Mesendoderm (in vitro differentiated cells): ENCODE measurements at regions not wholly inside any gene's neighbourhood (a gene's known extent, or its start where the extent isn't known, plus 50 kb on each side); places are given as distances from the start of the nearest gene placed in this dataset.

Experiments used
- DNase-seq: peaks from one replicate; pipeline ENCODE4 v3.0.0; 2013
- H2AK5ac ChIP-seq: 2 replicates; pipeline ENCODE4 v1.6.1; 2013; ENCODE audit warnings: low read length, inconsistent platforms
- H2BK120ac ChIP-seq: 2 replicates; pipeline ENCODE4 v1.6.1; 2013; ENCODE audit warnings: low read depth, mild to moderate bottlenecking, low read length, moderate library complexity, mixed read lengths
- H2BK15ac ChIP-seq: replicated peaks from 2 replicates; pipeline ENCODE4 v1.6.1; 2013; ENCODE audit warnings: low read depth, mild to moderate bottlenecking, moderate library complexity
- H2BK5ac ChIP-seq: 2 replicates; pipeline ENCODE4 v1.6.1; 2013; ENCODE audit warnings: low read length, inconsistent platforms
- H3K18ac ChIP-seq: 2 replicates; pipeline ENCODE4 v1.6.1; 2013; ENCODE audit warnings: mild to moderate bottlenecking, low read length, mixed read lengths
- H3K23ac ChIP-seq: one replicate; pipeline ENCODE4 v1.6.1; 2013; ENCODE audit warnings: low read length
- H3K27ac ChIP-seq: 2 replicates; pipeline ENCODE4 v1.5.1; 2013; ENCODE audit warnings: low read depth, mild to moderate bottlenecking, inconsistent platforms, low read length, moderate library complexity
- H3K27me3 ChIP-seq: 2 replicates; pipeline ENCODE4 v1.6.1; 2013; ENCODE audit warnings: low read length, control low read depth, mild to moderate bottlenecking, inconsistent platforms; ENCODE audit not compliant: insufficient read depth, poor library complexity
- H3K36me3 ChIP-seq: 2 replicates; pipeline ENCODE4 v1.6.1; 2013; ENCODE audit warnings: low read length, inconsistent platforms; ENCODE audit not compliant: control insufficient read depth, insufficient read depth
- H3K4ac ChIP-seq: one replicate; pipeline ENCODE4 v1.6.1; 2013; ENCODE audit warnings: low read depth, mild to moderate bottlenecking, low read length, moderate library complexity
- H3K4me1 ChIP-seq: 2 replicates; pipeline ENCODE4 v1.6.1; 2013; ENCODE audit warnings: low read depth, low read length, inconsistent platforms; ENCODE audit not compliant: control insufficient read depth
- H3K4me2 ChIP-seq: 2 replicates; pipeline ENCODE4 v1.6.1; 2013; ENCODE audit warnings: low read length
- H3K4me3 ChIP-seq: 2 replicates; pipeline ENCODE4 v1.5.1; 2013; ENCODE audit warnings: mild to moderate bottlenecking, low read length
- H3K56ac ChIP-seq: one replicate; pipeline ENCODE4 v1.6.1; 2013; ENCODE audit warnings: low read length
- H3K79me1 ChIP-seq: 2 replicates; pipeline ENCODE4 v1.6.1; 2013; ENCODE audit warnings: low read length, inconsistent platforms
- H3K79me2 ChIP-seq: 2 replicates; pipeline ENCODE4 v1.6.1; 2013; ENCODE audit warnings: mild to moderate bottlenecking, low read length; ENCODE audit not compliant: control insufficient read depth, insufficient read depth
- H3K9ac ChIP-seq: 2 replicates; pipeline ENCODE4 v1.6.1; 2013; ENCODE audit warnings: low read length, inconsistent platforms
- H4K5ac ChIP-seq: one replicate; pipeline ENCODE4 v1.6.1; 2013; ENCODE audit warnings: low read length
- H4K8ac ChIP-seq: one replicate; pipeline ENCODE4 v1.6.1; 2013; ENCODE audit warnings: low read depth, mild to moderate bottlenecking, control low read depth, low read length, moderate library complexity
- WGBS: extraction: QIAGEN DNeasy Blood & Tissue Kit; methylation state at CpG from one replicate; pipeline ENCODE4 v1.1.7; 2013; ENCODE audit warnings: low lambda C conversion rate, missing lambda C conversion rate; ENCODE audit not compliant: insufficient coverage; ENCODE audit errors: extremely low coverage; 5-methylcytosine and 5-hydroxymethylcytosine counted together

DNA sequence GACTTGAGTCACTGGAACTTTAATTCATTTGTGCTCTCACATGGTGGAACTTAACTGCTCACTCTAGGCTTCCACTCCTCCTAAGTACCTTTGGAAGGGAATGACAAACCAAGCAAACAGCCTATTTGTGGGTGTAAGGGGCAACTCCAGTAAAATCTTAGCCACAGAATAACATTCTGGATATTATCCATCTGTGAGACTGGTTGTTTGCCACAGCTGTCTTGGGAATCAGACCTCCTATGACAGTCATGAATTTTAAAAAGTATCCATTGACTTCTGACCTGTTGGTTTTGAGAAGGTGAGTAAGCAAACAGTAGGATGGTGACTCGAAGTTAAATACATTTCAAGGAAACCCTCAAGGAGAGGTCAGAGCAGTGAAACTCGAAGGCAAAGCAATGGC is 147.3 kb upstream of the CDIN1 start:
- WGBS = no CpG with 5 or more reads among the region's 2 CpGs
- Histone ChIP-seq H3K4me2 (no peak overlapping the region), H2BK120ac (no peak overlapping the region), H3K18ac (no peak overlapping the region), H2BK5ac (no peak overlapping the region), H3K4me1 (no peaks in the 10 kb centered on the region), H3K9ac (no peak overlapping the region), H4K8ac (no peak overlapping the region), H3K27me3 (no peaks in the 10 kb centered on the region), H3K4me3 (no peak overlapping the region), H3K79me2 (no peaks in the 10 kb centered on the region), H3K79me1 (no peaks in the 10 kb centered on the region), H3K4ac (no peak overlapping the region), H2AK5ac (no peak overlapping the region), H2BK15ac (no peak overlapping the region), H3K27ac (no peak overlapping the region), H3K36me3 (no peaks in the 10 kb centered on the region), H3K23ac (no peak overlapping the region), H4K5ac (no peak overlapping the region), H3K56ac (no peak overlapping the region)
- DNase-seq = no peak

DNA sequence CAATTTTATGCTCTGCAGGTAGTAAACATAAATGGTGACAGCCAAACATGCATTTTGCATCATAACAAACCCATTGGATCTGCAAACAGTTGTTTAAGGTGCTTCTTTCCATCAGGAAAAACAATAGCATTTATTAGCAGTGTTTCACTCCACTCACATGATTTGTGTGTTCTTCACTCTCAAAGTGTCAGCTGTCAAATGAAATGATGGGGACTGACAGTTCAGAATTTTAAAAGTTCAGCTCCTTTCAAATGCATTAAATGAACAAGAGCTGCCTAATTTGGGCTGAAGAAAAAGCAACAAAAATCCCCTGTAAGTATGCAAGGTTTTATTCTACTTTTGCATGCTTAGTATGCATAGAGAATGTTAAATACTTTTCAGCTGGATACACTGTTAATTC is 145.2 kb upstream of the CDIN1 start:
- no peak overlapping the region for H2BK5ac ChIP-seq
- no peaks in the 10 kb centered on the region for H3K79me1 ChIP-seq
- H2BK15ac ChIP-seq = no peak overlapping the region
- H3K23ac ChIP-seq = no peak overlapping the region
- H4K8ac ChIP-seq = no peak overlapping the region
- no peak overlapping the region for H2BK120ac ChIP-seq
- DNase-seq = no peak
- no peaks in the 10 kb centered on the region for H3K4me1 ChIP-seq
- no peak overlapping the region for H4K5ac ChIP-seq
- no peaks in the 10 kb centered on the region for H3K79me2 ChIP-seq
- H3K18ac ChIP-seq = no peak overlapping the region
- H3K27me3 ChIP-seq = no peaks in the 10 kb centered on the region
- no peaks in the 10 kb centered on the region for H3K36me3 ChIP-seq
- H3K4me2 ChIP-seq = no peak overlapping the region
- H2AK5ac ChIP-seq = no peak overlapping the region
- H3K4ac ChIP-seq = no peak overlapping the region
- no peak overlapping the region for H3K27ac ChIP-seq
- no peak overlapping the region for H3K56ac ChIP-seq
- H3K9ac ChIP-seq = no peak overlapping the region
- no peak overlapping the region for H3K4me3 ChIP-seq

- no peaks in the 10 kb centered on the region for H3K36me3 ChIP-seq
Observed at GRCh38 chr15:36438499-36438898, 140.9 kb upstream of the CDIN1 start.

GRCh38 chr15:36447373-36447772 is 132.1 kb upstream of the CDIN1 start:
- Histone ChIP-seq H3K23ac (no peak overlapping the region), H3K4me3 (no peak overlapping the region), H2BK5ac (no peak overlapping the region), H3K9ac (no peak overlapping the region), H4K5ac (no peak overlapping the region), H4K8ac (no peak overlapping the region), H3K27me3 (no peaks in the 10 kb centered on the region), H3K79me2 (no peaks in the 10 kb centered on the region), H3K56ac (no peak overlapping the region), H2BK120ac (no peak overlapping the region), H3K79me1 (no peaks in the 10 kb centered on the region), H2BK15ac (no peak overlapping the region), H3K36me3 (no peaks in the 10 kb centered on the region), H3K4me1 (no peaks in the 10 kb centered on the region), H2AK5ac (no peak overlapping the region), H3K4me2 (no peak overlapping the region), H3K18ac (no peak overlapping the region), H3K4ac (no peak overlapping the region), H3K27ac (no peak overlapping the region)
- WGBS = no CpG with 5 or more reads among the region's 2 CpGs
- DNase-seq = no peak

More at GRCh38 chr15:36438499-36438898, 140.9 kb upstream of the CDIN1 start:
- no CpG with 5 or more reads among the region's 3 CpGs for WGBS
- H3K79me2 ChIP-seq = no peaks in the 10 kb centered on the region
- no peaks in the 10 kb centered on the region for H3K79me1 ChIP-seq
- H3K27me3 ChIP-seq = no peaks in the 10 kb centered on the region
- no peak overlapping the region for H3K56ac ChIP-seq
- no peak overlapping the region for H3K9ac ChIP-seq
- no peak overlapping the region for H3K27ac ChIP-seq
- no peak overlapping the region for H2BK120ac ChIP-seq
- H2BK15ac ChIP-seq = no peak overlapping the region
- no peak overlapping the region for H2AK5ac ChIP-seq
- no peak overlapping the region for H3K4ac ChIP-seq
- no peak for DNase-seq
- H2BK5ac ChIP-seq = no peak overlapping the region
- H4K8ac ChIP-seq = no peak overlapping the region
- H3K18ac ChIP-seq = no peak overlapping the region
- H3K4me2 ChIP-seq = no peak overlapping the region
- H3K23ac ChIP-seq = no peak overlapping the region
- no peak overlapping the region for H4K5ac ChIP-seq
- no peak overlapping the region for H3K4me3 ChIP-seq
- no peaks in the 10 kb centered on the region for H3K4me1 ChIP-seq

- H3K56ac ChIP-seq = no peak overlapping the region
- no peak overlapping the region for H2BK5ac ChIP-seq
- H3K79me1 ChIP-seq = no peaks in the 10 kb centered on the region
- H3K4me3 ChIP-seq = no peak overlapping the region
- no peak overlapping the region for H3K4me2 ChIP-seq
- H3K27me3 ChIP-seq = no peaks in the 10 kb centered on the region
- H3K4ac ChIP-seq = no peak overlapping the region
- no peak for DNase-seq
- no peak overlapping the region for H4K8ac ChIP-seq
- H3K36me3 ChIP-seq = no peaks in the 10 kb centered on the region
- H4K5ac ChIP-seq = no peak overlapping the region
- no peak overlapping the region for H3K9ac ChIP-seq
- no peak overlapping the region for H2BK15ac ChIP-seq
- H3K27ac ChIP-seq = no peak overlapping the region
- no peak overlapping the region for H3K18ac ChIP-seq
- H3K4me1 ChIP-seq = no peaks in the 10 kb centered on the region
- H2BK120ac ChIP-seq = no peak overlapping the region
- no peaks in the 10 kb centered on the region for H3K79me2 ChIP-seq
- no peak overlapping the region for H3K23ac ChIP-seq
- no peak overlapping the region for H2AK5ac ChIP-seq
Observed at GRCh38 chr15:36448418-36448817, 131.0 kb upstream of the CDIN1 start.

DNA sequence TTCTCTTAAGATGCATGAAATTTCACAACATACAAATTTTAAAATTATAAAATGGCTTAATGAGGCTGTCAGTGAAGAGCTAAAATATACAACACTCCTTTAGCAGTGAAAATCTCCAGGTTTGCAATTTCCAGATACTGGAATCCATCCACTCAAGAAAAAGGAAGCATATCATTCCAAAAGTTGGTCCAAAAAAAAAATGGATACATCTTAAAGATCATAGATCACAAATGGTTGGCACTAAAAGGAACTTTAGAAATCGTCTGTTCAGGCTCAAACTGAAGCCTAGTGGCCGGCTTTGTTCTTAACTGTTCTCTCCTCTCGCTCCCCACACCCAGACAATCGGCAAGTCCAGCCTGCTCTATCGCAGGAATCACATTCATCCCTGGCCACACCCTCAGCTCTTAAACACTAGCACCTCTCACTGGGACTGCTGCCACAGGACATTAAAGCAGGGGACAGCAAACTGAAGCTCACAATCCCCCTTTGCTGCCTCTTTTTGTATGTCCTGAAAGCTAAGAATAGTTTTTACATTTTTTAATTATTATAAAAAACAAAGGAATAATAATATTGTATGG is 130.3 kb upstream of the CDIN1 start:
- no peak overlapping the region for H2BK5ac ChIP-seq
- peak; percentile 61 for DNase-seq
- H3K4me1 ChIP-seq = no peaks in the 10 kb centered on the region
- no peaks in the 10 kb centered on the region for H3K27me3 ChIP-seq
- H3K27ac ChIP-seq = no peak overlapping the region
- no peaks in the 10 kb centered on the region for H3K79me2 ChIP-seq
- no peak overlapping the region for H2BK15ac ChIP-seq
- no peak overlapping the region for H3K9ac ChIP-seq
- H3K79me1 ChIP-seq = no peaks in the 10 kb centered on the region
- no peak overlapping the region for H2AK5ac ChIP-seq
- no peak overlapping the region for H3K18ac ChIP-seq
- no peaks in the 10 kb centered on the region for H3K36me3 ChIP-seq
- no CpG with 5 or more reads among the region's 5 CpGs for WGBS
- H3K4ac ChIP-seq = no peak overlapping the region
- H4K8ac ChIP-seq = no peak overlapping the region
- no peak overlapping the region for H3K23ac ChIP-seq
- no peak overlapping the region for H4K5ac ChIP-seq
- H3K56ac ChIP-seq = no peak overlapping the region
- H3K4me3 ChIP-seq = no peak overlapping the region
- H2BK120ac ChIP-seq = no peak overlapping the region
- no peak overlapping the region for H3K4me2 ChIP-seq
